MM.1S (cell line): ENCODE measurements at regions not wholly inside any gene's neighbourhood (a gene's known extent, or its start where the extent isn't known, plus 50 kb on each side); places are given as distances from the start of the nearest gene placed in this dataset.

Source experiments
- DNase-seq: peaks from one replicate; pipeline ENCODE4 v3.0.0-alpha.2; 2015
- H2AFZ ChIP-seq: fragments of 300-600 bp; sonication (generic); 2 replicates; pipeline ENCODE4 v1.6.0; 2016; ENCODE audit warnings: antibody characterized with exemption, low read length
- H3F3A ChIP-seq: fragments of 300-600 bp; sonication (generic); 2 replicates; pipeline ENCODE4 v1.6.1; 2016; ENCODE audit warnings: mild to moderate bottlenecking, antibody characterized with exemption, low read length, moderate library complexity, mixed read lengths; ENCODE audit not compliant: insufficient read depth
- H3K27ac ChIP-seq: fragments of 300-600 bp; sonication (generic); 2 replicates; pipeline ENCODE4 v1.5.1; 2016; ENCODE audit warnings: mild to moderate bottlenecking, low read length
- H3K27me3 ChIP-seq: fragments of 300-600 bp; sonication (generic); replicated peaks from 2 replicates; pipeline ENCODE4 v1.6.0; 2016; ENCODE audit warnings: low read length; ENCODE audit not compliant: insufficient read depth
- H3K36me3 ChIP-seq: fragments of 300-600 bp; sonication (generic); replicated peaks from 2 replicates; pipeline ENCODE4 v1.6.1; 2016; ENCODE audit warnings: mild to moderate bottlenecking, low read length, mixed read lengths; ENCODE audit not compliant: insufficient read depth
- H3K4me1 ChIP-seq: fragments of 300-600 bp; sonication (generic); 2 replicates; pipeline ENCODE4 v1.6.1; 2016; ENCODE audit warnings: low read length, mixed read lengths
- H3K4me2 ChIP-seq: fragments of 300-600 bp; sonication (generic); 2 replicates; pipeline ENCODE4 v1.6.0; 2016; ENCODE audit warnings: low read depth, low read length
- H3K4me3 ChIP-seq: fragments of 300-600 bp; sonication (generic); 2 replicates; pipeline ENCODE4 v1.5.1; 2016; ENCODE audit warnings: low read length, mixed read lengths
- H3K79me2 ChIP-seq: fragments of 300-600 bp; sonication (generic); 2 replicates; pipeline ENCODE4 v1.6.1; 2016; ENCODE audit warnings: mixed run types, low read length, mixed read lengths
- H3K9ac ChIP-seq: fragments of 300-600 bp; sonication (generic); 2 replicates; pipeline ENCODE4 v1.6.1; 2016; ENCODE audit warnings: low read length, mixed read lengths
- H3K9me2 ChIP-seq: fragments of 300-600 bp; sonication (generic); replicated peaks from 2 replicates; pipeline ENCODE4 v1.6.1; 2016; ENCODE audit warnings: mild to moderate bottlenecking, low read length, mixed read lengths; ENCODE audit not compliant: insufficient read depth
- H3K9me3 ChIP-seq: fragments of 300-600 bp; sonication (generic); replicated peaks from 2 replicates; pipeline ENCODE4 v1.6.1; 2016; ENCODE audit warnings: mild to moderate bottlenecking, low read length, mixed read lengths; ENCODE audit not compliant: insufficient read depth
- H4K20me1 ChIP-seq: fragments of 300-600 bp; sonication (generic); 2 replicates; pipeline ENCODE4 v1.6.1; 2016; ENCODE audit warnings: mild to moderate bottlenecking, low read length, moderate library complexity, mixed read lengths; ENCODE audit not compliant: insufficient read depth
- EZH2 ChIP-seq: fragments of 300-600 bp; sonication (generic); optimal IDR thresholded peaks from 2 replicates; pipeline ENCODE3; 2017; ENCODE audit warnings: low read depth, mild to moderate bottlenecking, antibody characterized with exemption, low read length, mixed read lengths
- EZH2phosphoT487 ChIP-seq: fragments of 300-600 bp; sonication (generic); IDR thresholded peaks from 2 replicates; pipeline ENCODE4 v1.6.1; 2018; ENCODE audit warnings: antibody characterized with exemption, low read length
- TF ChIP-seq, protein P1 (sequence below): fragments of 300-600 bp; sonication (generic); IDR thresholded peaks from 2 replicates; pipeline ENCODE4 v1.5.1; 2016; ENCODE audit warnings: antibody characterized with exemption, low read length, mixed read lengths

DNA sequence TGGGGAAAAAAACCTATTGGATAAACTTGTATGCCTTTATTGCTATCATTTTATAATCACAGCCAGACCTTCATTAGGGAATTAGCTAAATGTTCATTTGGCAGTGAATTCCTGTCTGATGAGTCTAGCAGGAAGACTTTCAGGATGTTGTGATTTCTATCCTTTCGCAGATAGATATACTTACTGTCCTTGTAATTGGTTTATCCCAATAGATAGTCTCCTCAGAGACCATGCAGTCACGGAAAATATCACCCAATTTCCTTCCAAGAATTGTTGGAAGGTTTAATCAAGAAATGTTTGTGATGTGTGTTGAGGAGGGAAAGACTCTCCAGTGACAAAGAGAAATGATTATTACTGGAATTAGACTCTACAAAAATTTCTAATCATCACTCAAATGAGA is 1937.9 kb upstream of the WWC1 start:
- Histone ChIP-seq H3K9me2 (no peaks in the 10 kb centered on the region), H3K4me3 (no peak overlapping the region), H3K79me2 (no peaks in the 10 kb centered on the region), H3K36me3 (no peaks in the 10 kb centered on the region), H3K27me3 (no peaks in the 10 kb centered on the region), H3K4me2 (no peak overlapping the region), H3K9ac (no peak overlapping the region), H4K20me1 (no peaks in the 10 kb centered on the region), H3K9me3 (no peaks in the 10 kb centered on the region), H3F3A (no peaks in the 10 kb centered on the region), H3K4me1 (no peaks in the 10 kb centered on the region), H3K27ac (no peak overlapping the region), H2AFZ (no peak overlapping the region)
- DNase-seq: no peak
- TF ChIP-seq EZH2: no peak
- no peak for TF ChIP-seq EZH2phosphoT487
- TF ChIP-seq, protein P1, sequence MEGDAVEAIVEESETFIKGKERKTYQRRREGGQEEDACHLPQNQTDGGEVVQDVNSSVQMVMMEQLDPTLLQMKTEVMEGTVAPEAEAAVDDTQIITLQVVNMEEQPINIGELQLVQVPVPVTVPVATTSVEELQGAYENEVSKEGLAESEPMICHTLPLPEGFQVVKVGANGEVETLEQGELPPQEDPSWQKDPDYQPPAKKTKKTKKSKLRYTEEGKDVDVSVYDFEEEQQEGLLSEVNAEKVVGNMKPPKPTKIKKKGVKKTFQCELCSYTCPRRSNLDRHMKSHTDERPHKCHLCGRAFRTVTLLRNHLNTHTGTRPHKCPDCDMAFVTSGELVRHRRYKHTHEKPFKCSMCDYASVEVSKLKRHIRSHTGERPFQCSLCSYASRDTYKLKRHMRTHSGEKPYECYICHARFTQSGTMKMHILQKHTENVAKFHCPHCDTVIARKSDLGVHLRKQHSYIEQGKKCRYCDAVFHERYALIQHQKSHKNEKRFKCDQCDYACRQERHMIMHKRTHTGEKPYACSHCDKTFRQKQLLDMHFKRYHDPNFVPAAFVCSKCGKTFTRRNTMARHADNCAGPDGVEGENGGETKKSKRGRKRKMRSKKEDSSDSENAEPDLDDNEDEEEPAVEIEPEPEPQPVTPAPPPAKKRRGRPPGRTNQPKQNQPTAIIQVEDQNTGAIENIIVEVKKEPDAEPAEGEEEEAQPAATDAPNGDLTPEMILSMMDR: no peak

DNA sequence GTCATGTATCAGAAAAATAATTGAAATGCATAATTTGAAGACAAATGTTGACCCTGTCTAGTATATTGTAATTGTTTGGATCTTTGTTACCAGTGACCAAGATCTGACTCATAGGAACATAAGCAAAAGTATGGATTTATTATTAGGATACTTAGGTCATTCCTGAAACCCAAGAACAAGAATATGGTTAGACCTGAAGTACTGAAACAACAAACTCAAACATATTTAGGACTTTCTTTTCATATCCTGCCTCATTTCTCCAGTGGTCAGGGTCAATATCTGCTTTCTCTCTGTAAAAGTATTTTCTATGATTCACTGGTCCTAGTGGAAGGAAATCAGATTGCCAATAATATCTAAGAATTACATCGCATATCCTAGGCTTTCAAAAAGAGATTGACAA is 1937.1 kb upstream of the WWC1 start:
- Histone ChIP-seq H3K9ac (no peak overlapping the region), H3K9me2 (no peaks in the 10 kb centered on the region), H3K4me1 (no peaks in the 10 kb centered on the region), H3K79me2 (no peaks in the 10 kb centered on the region), H3K4me2 (no peak overlapping the region), H4K20me1 (no peaks in the 10 kb centered on the region), H3K9me3 (no peaks in the 10 kb centered on the region), H3F3A (no peaks in the 10 kb centered on the region), H3K27me3 (no peaks in the 10 kb centered on the region), H2AFZ (no peak overlapping the region), H3K4me3 (no peak overlapping the region), H3K36me3 (no peaks in the 10 kb centered on the region), H3K27ac (no peak overlapping the region)
- TF ChIP-seq, protein P1: no peak
- TF ChIP-seq EZH2 (no peak), EZH2phosphoT487 (no peak)
- DNase-seq: no peak

DNA sequence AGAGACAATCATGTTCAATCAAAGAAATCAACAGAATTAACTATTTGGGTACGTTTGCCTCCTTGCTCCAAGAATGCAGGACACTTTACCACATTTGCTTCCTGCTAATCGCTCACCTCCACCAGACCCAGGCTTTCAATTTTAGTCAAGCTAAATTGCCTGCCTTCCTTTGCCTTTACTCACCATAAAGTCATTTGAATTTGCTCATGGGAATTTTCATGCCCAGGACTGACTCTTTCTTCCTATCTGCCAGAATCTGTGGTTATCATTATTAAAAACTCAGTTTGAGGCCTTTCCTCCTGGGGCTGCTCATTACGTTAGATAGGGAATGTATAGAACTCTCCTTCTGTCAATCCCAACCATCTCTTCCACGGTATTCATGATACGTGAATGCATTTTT is 1935.3 kb upstream of the WWC1 start:
- H2AFZ ChIP-seq: no peak overlapping the region
- no peak for DNase-seq
- no peak for TF ChIP-seq EZH2
- TF ChIP-seq, protein P1: no peak
- TF ChIP-seq EZH2phosphoT487: no peak
- no peaks in the 10 kb centered on the region for H3F3A ChIP-seq
- H3K4me2 ChIP-seq: no peak overlapping the region
- H3K4me1 ChIP-seq: no peaks in the 10 kb centered on the region
- H3K27me3 ChIP-seq: no peaks in the 10 kb centered on the region
- no peaks in the 10 kb centered on the region for H3K36me3 ChIP-seq
- H3K4me3 ChIP-seq: no peak overlapping the region
- no peak overlapping the region for H3K27ac ChIP-seq
- no peaks in the 10 kb centered on the region for H3K9me3 ChIP-seq
- no peak overlapping the region for H3K9ac ChIP-seq
- H4K20me1 ChIP-seq: no peaks in the 10 kb centered on the region
- H3K79me2 ChIP-seq: no peaks in the 10 kb centered on the region
- H3K9me2 ChIP-seq: no peaks in the 10 kb centered on the region
